ENCODE measurements at regions not wholly inside any gene's neighbourhood (a gene's known extent, or its start where the extent isn't known, plus 50 kb on each side); places are given as distances from the start of the nearest gene placed in this dataset.
A peak's percentile ranks its signal among the peaks of the same experiment; 100 is the strongest.

DNA sequence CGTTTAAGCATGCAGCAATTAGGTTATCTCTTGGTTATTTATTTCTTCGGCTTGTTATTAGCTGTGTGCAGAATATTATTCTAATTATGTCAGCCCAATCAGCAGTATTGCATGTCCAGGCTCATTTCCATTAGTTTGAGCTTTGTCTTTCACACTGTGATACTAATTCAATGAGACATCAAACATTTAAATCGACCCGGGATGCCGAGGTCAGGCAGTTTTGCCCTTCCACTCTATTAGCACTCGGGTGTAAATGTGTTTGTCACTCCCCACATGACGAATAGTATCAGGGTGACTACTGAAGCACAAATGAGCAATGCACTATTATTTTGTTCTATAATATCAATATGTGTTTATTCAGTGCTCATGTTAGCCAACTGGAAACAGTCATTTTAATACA, 170.9 kb downstream of the ANXA2 start:
- no peak overlapping the region for H3K4me3 ChIP-seq (ENCODE audit: low read length)
- WGBS, result 81% methylated on average over 7 of the region's 7 CpGs
- no peaks in the 10 kb centered on the region for H3K27me3 ChIP-seq (ENCODE audit: insufficient read depth, low read length)

DNA sequence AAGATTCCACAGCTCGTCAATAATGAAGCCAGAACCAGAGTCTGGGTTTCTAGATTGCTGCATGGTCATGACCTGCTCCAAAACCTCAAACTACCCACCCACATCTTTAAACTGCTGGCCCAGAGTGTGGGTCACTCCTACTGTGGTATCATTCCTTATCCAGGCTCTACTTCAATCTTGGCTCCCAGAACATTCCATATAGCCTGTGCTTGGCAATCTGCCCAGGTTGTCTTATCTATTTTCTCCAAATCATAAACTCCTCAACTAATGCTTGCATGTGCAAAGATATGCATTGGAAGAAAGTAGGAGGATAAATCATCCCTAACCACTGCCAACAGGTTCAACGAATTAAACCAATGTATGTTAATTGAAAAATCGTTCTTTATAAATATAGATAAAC, 169.7 kb downstream of the ANXA2 start:
- Histone ChIP-seq H3K27ac (ENCODE audit: low read depth, low read length) (no peak overlapping the region), H3K36me3 (ENCODE audit: insufficient read depth, low read length) (no peaks in the 10 kb centered on the region), H3K27me3 (ENCODE audit: insufficient read depth, low read length) (no peaks in the 10 kb centered on the region), H3K4me1 (ENCODE audit: insufficient read depth, low read length) (no peaks in the 10 kb centered on the region), H3K4me3 (ENCODE audit: low read length) (no peak overlapping the region), H3K9me3 (ENCODE audit: insufficient read depth, low read depth, low read length) (no peaks in the 10 kb centered on the region), H3K9ac (ENCODE audit: low read depth, low read length) (no peak overlapping the region)
- 90% methylated on average over 1 of the region's 3 CpGs for WGBS

More for the DNA sequence above, 170.9 kb downstream of the ANXA2 start:
- H3K36me3 ChIP-seq (ENCODE audit: insufficient read depth, low read length), result no peaks in the 10 kb centered on the region
- H3K9me3 ChIP-seq (ENCODE audit: insufficient read depth, low read depth, low read length), result no peaks in the 10 kb centered on the region
- no peaks in the 10 kb centered on the region for H3K4me1 ChIP-seq (ENCODE audit: insufficient read depth, low read length)
- no peak overlapping the region for H3K9ac ChIP-seq (ENCODE audit: low read depth, low read length)
- H3K27ac ChIP-seq (ENCODE audit: low read depth, low read length), result no peak overlapping the region

DNA sequence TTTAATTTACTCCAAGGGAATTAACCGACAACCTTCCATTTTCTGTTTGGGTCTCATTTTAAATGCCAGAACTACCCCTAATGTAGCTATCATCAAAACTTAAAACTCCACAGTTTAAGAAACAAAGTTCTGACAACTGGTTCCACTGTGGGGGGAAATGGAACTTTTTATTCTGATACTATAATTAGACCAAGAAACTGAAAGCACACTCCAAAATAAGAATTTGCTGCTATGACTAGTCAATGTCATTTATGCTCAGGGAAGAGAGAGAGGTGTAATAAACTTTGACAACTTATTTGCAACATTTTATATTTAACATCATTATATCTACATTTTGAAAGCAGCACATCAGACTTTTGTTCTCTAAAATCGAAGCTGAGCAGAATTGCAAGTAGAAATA, 169.2 kb downstream of the ANXA2 start:
- H3K27ac ChIP-seq (ENCODE audit: low read depth, low read length), result no peak overlapping the region
- H3K4me1 ChIP-seq (ENCODE audit: insufficient read depth, low read length), result no peaks in the 10 kb centered on the region
- no peak overlapping the region for H3K4me3 ChIP-seq (ENCODE audit: low read length)
- no peaks in the 10 kb centered on the region for H3K36me3 ChIP-seq (ENCODE audit: insufficient read depth, low read length)
- H3K9me3 ChIP-seq (ENCODE audit: insufficient read depth, low read depth, low read length), result no peaks in the 10 kb centered on the region
- H3K9ac ChIP-seq (ENCODE audit: low read depth, low read length), result no peak overlapping the region
- no peaks in the 10 kb centered on the region for H3K27me3 ChIP-seq (ENCODE audit: insufficient read depth, low read length)
- 95% methylated on average over 2 of the region's 2 CpGs for WGBS

DNA sequence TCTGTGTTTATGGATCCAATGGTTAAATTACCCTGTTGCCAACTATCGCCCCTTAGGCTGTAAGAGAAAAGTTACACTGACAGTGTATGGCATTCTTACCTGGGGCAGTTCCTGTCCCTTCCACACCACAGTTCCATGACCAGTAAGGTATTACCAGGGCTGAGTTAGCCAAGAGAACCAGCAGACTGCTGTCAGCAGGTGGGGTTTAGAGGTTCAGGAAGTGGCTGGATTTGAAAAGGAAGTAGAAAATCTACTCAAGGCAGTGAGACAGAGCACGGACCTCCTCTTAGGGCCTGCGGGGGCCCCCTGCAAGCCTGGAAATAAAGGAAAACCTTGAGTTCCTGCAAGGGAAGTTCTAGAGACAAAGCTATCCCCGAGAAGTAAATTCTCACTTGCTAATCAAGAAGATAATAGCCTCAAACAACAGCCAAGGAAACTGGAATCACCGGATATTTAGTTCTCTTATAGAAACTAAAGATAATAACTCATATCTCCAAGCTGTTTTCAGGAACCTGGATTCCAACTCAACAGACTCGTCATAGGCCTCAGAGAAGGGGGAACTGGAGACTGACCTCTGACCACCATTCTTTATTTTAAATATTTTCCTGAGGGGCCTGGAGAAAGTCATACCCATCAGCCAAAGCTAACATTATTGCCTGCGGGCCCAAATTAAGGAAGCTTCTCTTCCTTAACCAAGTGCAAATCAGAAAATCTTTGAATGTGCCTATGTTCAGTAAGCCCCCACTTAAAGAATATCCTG, 161.7 kb downstream of the ANXA2 start:
- peak overlapping the region; percentile 60; the same call in 1 of the 2 replicates for H3K27ac ChIP-seq (ENCODE audit: low read depth, low read length)
- peaks cover 14% of the 10 kb centered on the region for H3K4me1 ChIP-seq (ENCODE audit: insufficient read depth, low read length)
- H3K9ac ChIP-seq (ENCODE audit: low read depth, low read length), result no peak overlapping the region
- 63% methylated on average over 7 of the region's 7 CpGs for WGBS
- no peaks in the 10 kb centered on the region for H3K36me3 ChIP-seq (ENCODE audit: insufficient read depth, low read length)
- no peaks in the 10 kb centered on the region for H3K27me3 ChIP-seq (ENCODE audit: insufficient read depth, low read length)
- H3K4me3 ChIP-seq (ENCODE audit: low read length), result no peak overlapping the region
- no peaks in the 10 kb centered on the region for H3K9me3 ChIP-seq (ENCODE audit: insufficient read depth, low read depth, low read length)

DNA sequence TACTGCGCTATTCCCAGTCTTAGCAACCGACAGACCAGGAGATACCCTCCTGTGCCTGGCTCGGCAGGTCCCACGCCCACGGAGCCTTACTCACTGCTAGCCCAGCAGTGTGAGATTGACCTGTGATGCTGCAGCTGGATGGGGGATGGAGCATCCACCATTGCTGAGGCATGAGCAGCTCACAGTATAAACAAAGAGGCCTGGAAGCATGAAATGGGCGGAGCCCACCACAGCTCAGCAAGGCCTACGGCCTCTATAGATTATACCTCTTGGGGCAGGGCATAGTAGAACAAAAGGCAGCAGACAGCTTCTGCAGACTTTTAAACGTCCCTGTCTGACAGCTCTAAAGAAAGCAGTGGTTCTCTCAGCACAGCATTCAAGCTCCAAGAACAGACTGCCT, 160.3 kb downstream of the ANXA2 start:
- H3K9me3 ChIP-seq (ENCODE audit: insufficient read depth, low read depth, low read length), result no peaks in the 10 kb centered on the region
- H3K4me1 ChIP-seq (ENCODE audit: insufficient read depth, low read length), result peaks cover 14% of the 10 kb centered on the region
- no peak overlapping the region for H3K27ac ChIP-seq (ENCODE audit: low read depth, low read length)
- H3K27me3 ChIP-seq (ENCODE audit: insufficient read depth, low read length), result no peaks in the 10 kb centered on the region
- H3K9ac ChIP-seq (ENCODE audit: low read depth, low read length), result no peak overlapping the region
- WGBS, result 76% methylated on average over 8 of the region's 8 CpGs
- H3K36me3 ChIP-seq (ENCODE audit: insufficient read depth, low read length), result no peaks in the 10 kb centered on the region
- no peak overlapping the region for H3K4me3 ChIP-seq (ENCODE audit: low read length)

DNA sequence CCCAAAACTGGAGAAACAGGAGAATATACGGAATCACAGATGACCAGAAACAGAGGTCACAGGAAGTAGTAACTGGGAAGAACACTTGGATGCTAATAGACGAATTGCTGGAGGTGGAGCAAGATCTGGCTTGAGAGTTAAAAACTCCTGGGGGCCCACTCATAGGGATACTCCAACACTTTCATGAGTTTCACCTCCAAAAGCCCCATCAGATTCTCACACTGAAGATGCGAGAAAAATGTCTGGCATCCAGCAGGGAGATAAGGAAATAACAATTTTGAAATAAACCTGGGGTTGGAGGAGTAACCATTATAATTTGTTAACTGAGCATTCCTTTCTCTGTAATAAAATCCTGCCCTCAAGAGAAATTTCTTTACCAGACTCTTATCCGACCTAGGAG, 154.0 kb downstream of the ANXA2 start:
- Histone ChIP-seq H3K27ac (ENCODE audit: low read depth, low read length) (no peak overlapping the region), H3K36me3 (ENCODE audit: insufficient read depth, low read length) (no peaks in the 10 kb centered on the region), H3K27me3 (ENCODE audit: insufficient read depth, low read length) (no peaks in the 10 kb centered on the region), H3K4me3 (ENCODE audit: low read length) (no peak overlapping the region), H3K9me3 (ENCODE audit: insufficient read depth, low read depth, low read length) (no peaks in the 10 kb centered on the region), H3K9ac (ENCODE audit: low read depth, low read length) (no peak overlapping the region), H3K4me1 (ENCODE audit: insufficient read depth, low read length) (no peaks in the 10 kb centered on the region)
- WGBS, result 81% methylated on average over 4 of the region's 4 CpGs

DNA sequence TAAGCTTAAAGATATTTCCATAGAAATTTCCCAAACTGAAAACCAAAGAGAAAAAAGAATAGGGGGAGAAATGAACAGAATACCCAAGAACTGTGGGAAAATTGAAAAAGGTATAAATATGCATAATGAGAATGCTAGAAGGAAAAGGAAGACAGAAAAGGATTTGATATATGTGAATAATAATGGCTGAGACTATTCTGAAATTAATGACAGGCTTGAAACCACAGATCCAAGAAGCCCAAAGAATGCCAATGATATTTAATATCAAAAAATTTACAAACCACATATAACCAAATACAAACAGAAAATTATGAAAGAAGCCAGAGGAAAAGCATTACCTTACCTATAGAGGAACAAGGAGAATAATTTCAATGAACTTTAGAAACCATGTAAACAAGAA, 153.0 kb downstream of the ANXA2 start:
- H3K27me3 ChIP-seq (ENCODE audit: insufficient read depth, low read length), result no peaks in the 10 kb centered on the region
- H3K27ac ChIP-seq (ENCODE audit: low read depth, low read length), result no peak overlapping the region
- H3K9me3 ChIP-seq (ENCODE audit: insufficient read depth, low read depth, low read length), result no peaks in the 10 kb centered on the region
- H3K9ac ChIP-seq (ENCODE audit: low read depth, low read length), result no peak overlapping the region
- H3K4me3 ChIP-seq (ENCODE audit: low read length), result no peak overlapping the region
- no peaks in the 10 kb centered on the region for H3K36me3 ChIP-seq (ENCODE audit: insufficient read depth, low read length)
- H3K4me1 ChIP-seq (ENCODE audit: insufficient read depth, low read length), result no peaks in the 10 kb centered on the region

DNA sequence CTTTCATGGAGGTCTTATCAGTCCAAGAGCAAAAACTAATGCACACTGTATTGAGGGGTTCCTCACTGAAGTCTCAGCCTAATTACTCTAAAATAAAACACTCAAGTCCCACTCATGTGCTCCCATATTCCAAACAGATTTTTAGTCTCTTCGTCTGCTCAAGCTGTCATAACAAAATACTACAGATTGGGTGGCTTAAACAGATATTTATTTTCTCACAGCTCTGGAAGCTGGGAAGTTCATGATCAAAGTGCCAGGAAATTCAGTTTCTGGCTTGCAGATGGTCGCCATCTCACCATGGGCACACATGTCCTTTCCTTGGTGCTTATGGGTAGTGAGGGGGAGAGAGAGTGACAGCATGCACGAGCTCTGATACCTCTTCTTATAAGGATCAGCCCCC, 147.5 kb downstream of the ANXA2 start:
- no peak overlapping the region for H3K9ac ChIP-seq (ENCODE audit: low read depth, low read length)
- no peak overlapping the region for H3K4me3 ChIP-seq (ENCODE audit: low read length)
- H3K27me3 ChIP-seq (ENCODE audit: insufficient read depth, low read length), result no peaks in the 10 kb centered on the region
- WGBS, result 81% methylated on average over 3 of the region's 3 CpGs
- no peak overlapping the region for H3K27ac ChIP-seq (ENCODE audit: low read depth, low read length)
- no peaks in the 10 kb centered on the region for H3K9me3 ChIP-seq (ENCODE audit: insufficient read depth, low read depth, low read length)
- H3K4me1 ChIP-seq (ENCODE audit: insufficient read depth, low read length), result no peaks in the 10 kb centered on the region
- H3K36me3 ChIP-seq (ENCODE audit: insufficient read depth, low read length), result no peaks in the 10 kb centered on the region

DNA sequence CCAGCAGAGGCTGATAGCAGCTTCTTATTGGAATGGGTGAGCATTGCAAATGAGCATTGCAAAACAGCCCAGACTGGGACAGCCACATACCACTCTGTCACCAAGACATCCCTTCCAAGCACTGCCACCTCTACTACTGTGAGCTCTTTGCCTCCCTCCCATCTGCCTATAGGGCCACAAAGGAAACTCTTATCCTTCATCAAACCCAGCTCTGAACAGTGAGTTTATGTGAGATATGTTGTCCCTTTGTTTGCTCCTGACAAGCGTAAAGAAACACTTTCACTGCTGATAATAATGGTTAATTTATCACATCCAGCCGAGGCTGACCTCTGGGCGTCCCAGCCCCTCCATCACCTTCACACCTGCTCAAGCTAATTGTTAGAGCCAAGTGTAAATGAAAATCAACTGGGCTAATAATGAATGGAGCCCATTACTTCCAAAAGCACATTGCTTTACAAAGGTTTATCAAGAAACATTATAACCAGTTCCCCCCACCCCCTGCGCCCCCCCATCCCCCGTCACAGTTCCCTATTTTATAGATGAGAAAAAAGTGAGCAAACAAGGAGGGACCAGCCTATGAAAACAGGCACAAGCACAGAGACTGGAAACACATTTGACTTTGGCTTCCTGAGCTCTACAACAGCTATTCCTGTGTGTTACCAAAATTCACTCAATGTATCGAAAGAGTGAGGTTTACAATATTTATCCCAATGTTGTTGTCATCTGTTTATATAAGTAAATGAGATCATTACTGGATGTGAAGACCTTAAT, 146.3 kb downstream of the ANXA2 start:
- Histone ChIP-seq H3K36me3 (ENCODE audit: insufficient read depth, low read length) (no peaks in the 10 kb centered on the region), H3K27me3 (ENCODE audit: insufficient read depth, low read length) (no peaks in the 10 kb centered on the region), H3K9me3 (ENCODE audit: insufficient read depth, low read depth, low read length) (no peaks in the 10 kb centered on the region), H3K4me1 (ENCODE audit: insufficient read depth, low read length) (no peaks in the 10 kb centered on the region), H3K9ac (ENCODE audit: low read depth, low read length) (no peak overlapping the region), H3K4me3 (ENCODE audit: low read length) (no peak overlapping the region), H3K27ac (ENCODE audit: low read depth, low read length) (no peak overlapping the region)
- WGBS, result 55% methylated on average over 3 of the region's 6 CpGs

DNA sequence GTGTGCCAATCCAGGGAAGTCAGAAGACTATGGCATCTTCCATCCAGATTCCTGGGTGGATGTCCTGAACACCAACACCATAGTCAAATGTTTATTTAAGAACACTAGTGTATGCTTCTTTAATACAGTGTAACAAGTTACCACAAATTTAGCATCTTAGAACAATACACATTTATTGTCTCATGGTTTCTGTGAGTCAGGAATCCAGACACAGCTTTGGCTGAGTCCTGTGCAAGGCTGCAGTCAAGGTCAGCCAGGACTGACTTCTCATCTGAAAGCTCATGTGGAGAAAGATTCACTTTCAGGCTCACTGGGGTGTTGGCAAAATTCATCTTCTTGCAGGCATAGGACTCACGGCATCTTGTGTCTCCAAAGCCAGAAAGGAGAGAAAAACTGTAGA, 143.4 kb downstream of the ANXA2 start:
- 33% methylated on average over 1 of the region's 1 CpG for WGBS
- no peaks in the 10 kb centered on the region for H3K9me3 ChIP-seq (ENCODE audit: insufficient read depth, low read depth, low read length)
- H3K4me3 ChIP-seq (ENCODE audit: low read length), result no peak overlapping the region
- no peaks in the 10 kb centered on the region for H3K36me3 ChIP-seq (ENCODE audit: insufficient read depth, low read length)
- H3K27me3 ChIP-seq (ENCODE audit: insufficient read depth, low read length), result no peaks in the 10 kb centered on the region
- H3K9ac ChIP-seq (ENCODE audit: low read depth, low read length), result no peak overlapping the region
- no peak overlapping the region for H3K27ac ChIP-seq (ENCODE audit: low read depth, low read length)
- no peaks in the 10 kb centered on the region for H3K4me1 ChIP-seq (ENCODE audit: insufficient read depth, low read length)

DNA sequence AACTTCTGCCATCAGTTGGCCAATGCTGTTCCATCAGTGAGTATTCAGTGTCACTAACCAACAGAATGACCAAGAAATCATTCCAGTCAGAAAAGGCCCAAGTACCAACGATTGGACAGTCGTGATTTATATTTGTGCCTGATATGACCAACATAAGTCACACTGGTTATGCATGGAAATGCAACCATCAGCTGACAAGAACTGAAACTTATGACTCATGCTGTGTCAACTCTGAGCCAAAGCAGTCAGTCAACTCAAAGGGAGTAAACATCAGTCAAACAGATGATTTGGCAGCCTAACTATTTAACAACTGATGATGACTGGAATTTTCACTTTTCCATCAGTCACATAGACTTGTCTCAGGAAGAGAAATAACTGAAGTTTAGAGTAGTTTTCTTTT, 142.4 kb downstream of the ANXA2 start:
- 85% methylated on average over 2 of the region's 2 CpGs for whole genome bisulfite sequencing
- Histone ChIP-seq H3K27me3 (ENCODE audit: insufficient read depth, low read length) (no peaks in the 10 kb centered on the region), H3K9me3 (ENCODE audit: insufficient read depth, low read depth, low read length) (no peaks in the 10 kb centered on the region), H3K27ac (ENCODE audit: low read depth, low read length) (no peak overlapping the region), H3K36me3 (ENCODE audit: insufficient read depth, low read length) (no peaks in the 10 kb centered on the region), H3K4me1 (ENCODE audit: insufficient read depth, low read length) (no peaks in the 10 kb centered on the region), H3K9ac (ENCODE audit: low read depth, low read length) (no peak overlapping the region), H3K4me3 (ENCODE audit: low read length) (no peak overlapping the region)

Data from HUES64 (cell line).